K562 (cell line): ENCODE measurements at regions not wholly inside any gene's neighbourhood (a gene's known extent, or its start where the extent isn't known, plus 50 kb on each side); places are given as distances from the start of the nearest gene placed in this dataset.

Source experiments
- CCAR2 ChIP-seq: fragments of 200-400 bp; formaldehyde crosslinking; IDR thresholded peaks from 2 replicates; pipeline ENCODE4 v1.6.1; 2017; ENCODE audit warnings: mild to moderate bottlenecking, low read depth, low read length
- CEBPZ ChIP-seq: fragments of 150-350 bp; IDR thresholded peaks from 2 replicates; pipeline ENCODE4 v1.6.1; 2014; ENCODE audit warnings: low read depth, mild to moderate bottlenecking, low read length, borderline replicate concordance
- CHD1 ChIP-seq: fragments of 200-600 bp; sonication (generic); IDR thresholded peaks from one replicate; pipeline ENCODE4 v1.6.1; 2012; ENCODE audit warnings: mild to moderate bottlenecking, moderate library complexity, low read length, inconsistent platforms
- CREBBP ChIP-seq: IDR thresholded peaks from one replicate; pipeline ENCODE4 v1.6.1; 2012; ENCODE audit warnings: low read depth, mild to moderate bottlenecking, control low read depth, inconsistent platforms, low read length
- DEAF1 ChIP-seq: fragments of 450-650 bp; formaldehyde crosslinking; IDR thresholded peaks from 2 replicates; pipeline ENCODE4 v1.4.0; 2020; ENCODE audit warnings: mild to moderate bottlenecking, moderate library complexity
- E2F6 ChIP-seq, 2 experiments: IDR thresholded peaks; 2 replicates each; pipeline ENCODE4 v1.6.1; 2011; ENCODE audit warnings: borderline replicate concordance in 1 of 2, control low read depth in 1 of 2, low read depth in 1 of 2, low read length in 1 of 2, mild to moderate bottlenecking in 1 of 2, mixed read lengths in 1 of 2, moderate library complexity in 1 of 2; ENCODE audit not compliant: insufficient read depth in 1 of 2, insufficient read length in 1 of 2, poor library complexity in 1 of 2, severe bottlenecking in 1 of 2; ENCODE audit errors: extremely low read depth in 1 of 2
- ETS1 ChIP-seq: conservative IDR thresholded peaks from 2 replicates; pipeline ENCODE4 v1.6.1; 2011; ENCODE audit warnings: low read depth, mild to moderate bottlenecking, low read length; ENCODE audit not compliant: control insufficient read depth
- HMG20B ChIP-seq: fragments of 250-450 bp; sonication (Bioruptor Pico); IDR thresholded peaks from 2 replicates; pipeline ENCODE4 v1.5.0; 2021; ENCODE audit warnings: mild to moderate bottlenecking
- NONO ChIP-seq, 2 experiments: fragments of 200-400 bp in 1 of 2; fragments of 450-650 bp in 1 of 2; formaldehyde crosslinking in 1 of 2; IDR thresholded peaks; 2 replicates each; pipeline ENCODE4 v1.6.1; 2017; ENCODE audit warnings: low read depth in 2 of 2, mild to moderate bottlenecking in 2 of 2, moderate library complexity in 2 of 2, low read length in 1 of 2
- RB1 ChIP-seq: fragments of 450-650 bp; IDR thresholded peaks from 2 replicates; pipeline ENCODE4 v1.6.1; 2017; ENCODE audit warnings: low read depth, mild to moderate bottlenecking
- RCOR1 ChIP-seq, 2 experiments: IDR thresholded peaks; 2 replicates each; pipeline ENCODE4 v1.6.1; 2012; ENCODE audit warnings: low read depth in 2 of 2, low read length in 2 of 2, borderline replicate concordance in 1 of 2, improper control_type of control experiment in 1 of 2
- RFX5 ChIP-seq: IDR thresholded peaks from 2 replicates; pipeline ENCODE4 v1.6.1; 2011; ENCODE audit warnings: low read depth, mild to moderate bottlenecking, improper control_type of control experiment, low read length
- SRSF9 ChIP-seq: fragments of 200-400 bp; formaldehyde crosslinking; IDR thresholded peaks from 2 replicates; pipeline ENCODE4 v1.6.1; 2017; ENCODE audit warnings: low read depth, low read length, borderline replicate concordance
- TAF15 ChIP-seq: fragments of 200-400 bp; formaldehyde crosslinking; IDR thresholded peaks from 2 replicates; pipeline ENCODE4 v1.6.1; 2017; ENCODE audit warnings: mild to moderate bottlenecking, low read depth, low read length, moderate library complexity
- TCFL5 ChIP-seq: fragments of 250-450 bp; sonication (Bioruptor Pico); conservative IDR thresholded peaks from 2 replicates; pipeline ENCODE4 v1.6.1; 2021; ENCODE audit warnings: mild to moderate bottlenecking, moderate library complexity, matching md5 sums
- TOE1 ChIP-seq, 2 experiments: fragments of 450-650 bp in 1 of 2; sonication (generic) in 1 of 2; formaldehyde crosslinking in 1 of 2; IDR thresholded peaks; 2 replicates each; pipeline versions ENCODE4 v1.7.1 to v1.8.0; 2016 to 2022; ENCODE audit warnings: borderline replicate concordance in 2 of 2, mild to moderate bottlenecking in 2 of 2, antibody characterized with exemption in 1 of 2, inconsistent platforms in 1 of 2, low read depth in 1 of 2, missing genetic modification reagents in 1 of 2, moderate library complexity in 1 of 2
- ZNF398 ChIP-seq: fragments of 250-450 bp; sonication (Bioruptor Pico); IDR thresholded peaks from 2 replicates; pipeline ENCODE4 v1.8.0; 2021; ENCODE audit warnings: moderate library complexity, mild to moderate bottlenecking, inconsistent platforms
- ZNF717 ChIP-seq: fragments of 250-450 bp; sonication (Bioruptor Pico); IDR thresholded peaks from 2 replicates; pipeline ENCODE4 v1.5.0; 2021

GRCh38 chr6:169921217-169921616 is 169.8 kb downstream of the ERMARD start (continued):
- TF ChIP-seq RFX5 (no peak), CREBBP (no peak), DEAF1 (no peak), CEBPZ (no peak), CCAR2 (no peak), SRSF9 (no peak), ETS1 (no peak), E2F6 (IDR thresholded peaks at IDR 0.05; ENCODE audit: borderline replicate concordance in 1 of 2, extremely low read depth in 1 of 2, insufficient read depth in 1 of 2, insufficient read length in 1 of 2, low read depth in 1 of 2, low read length in 1 of 2, poor library complexity in 1 of 2, severe bottlenecking in 1 of 2) (peak in 1 of 2 experiments; percentile 18), TAF15 (no peak), TOE1 (IDR thresholded peaks at IDR 0.05; ENCODE audit: borderline replicate concordance) (no peak), TOE1 (CRISPR knock-in tag; IDR thresholded peaks at IDR 0.05; ENCODE audit: borderline replicate concordance, low read depth) (no peak), HMG20B (no peak), CHD1 (no peak), RB1 (no peak), TCFL5 (CRISPR knock-in tag) (no peak), ZNF398 (no peak), NONO (IDR thresholded peaks at IDR 0.05; ENCODE audit: low read depth in 2 of 2, low read length in 1 of 2) (no peak), RCOR1 (IDR thresholded peaks at IDR 0.05; ENCODE audit: borderline replicate concordance in 1 of 2, low read depth in 2 of 2, low read length in 2 of 2) (no peak), ZNF717 (CRISPR knock-in tag) (no peak)
